ENCODE measurements at regions not wholly inside any gene's neighbourhood (a gene's known extent, or its start where the extent isn't known, plus 50 kb on each side); places are given as distances from the start of the nearest gene placed in this dataset.

DNA sequence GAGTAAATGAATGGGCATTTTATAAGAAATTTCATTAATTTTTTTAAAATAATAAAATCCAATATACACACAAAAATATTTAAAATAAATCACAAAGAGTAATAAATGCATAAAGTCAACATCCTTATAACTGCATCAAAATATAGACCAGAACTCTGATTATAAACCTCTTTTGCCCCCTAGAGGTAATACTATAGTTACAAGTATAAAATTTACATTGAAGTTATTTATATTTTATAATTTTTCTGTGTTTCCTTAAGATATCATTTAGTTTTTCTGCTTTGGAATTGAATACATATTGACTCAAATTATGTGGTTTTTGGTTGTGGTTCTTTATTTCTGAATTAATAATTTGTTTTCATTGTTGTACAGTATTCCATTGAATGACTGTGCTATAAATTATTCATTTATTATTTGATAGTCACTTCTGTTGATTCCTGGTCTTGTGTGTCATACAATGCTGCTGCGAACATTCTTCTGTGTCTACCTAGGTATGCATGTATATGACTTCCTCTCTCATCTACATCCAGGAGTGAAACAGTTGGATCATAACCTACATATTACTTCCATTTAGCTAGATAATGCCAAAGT, 673.6 kb downstream of the IPMK start:
- H3K79me2 ChIP-seq (replicated peaks; ENCODE audit: insufficient read depth): no peaks in the 10 kb centered on the region
- Mint-ChIP-seq H3K4me3 (no peak overlapping the region), H3K27ac (no peak overlapping the region), H3K4me1 (no peaks in the 10 kb centered on the region), H3K27me3 (ENCODE audit: insufficient read depth, low read depth, poor library complexity) (no peaks in the 10 kb centered on the region), H3K36me3 (ENCODE audit: low read depth) (no peaks in the 10 kb centered on the region), H3K9me3 (no peaks in the 10 kb centered on the region)
- H3K9me2 ChIP-seq (ENCODE audit: insufficient read depth): no peaks in the 10 kb centered on the region
- no peak overlapping the region for H3K4me2 ChIP-seq
- no peak overlapping the region for H2AFZ ChIP-seq
- DNase-seq (ENCODE audit: low spot score) (no peak), ATAC-seq (no peak)
- H4K20me1 ChIP-seq (replicated peaks; ENCODE audit: insufficient read depth): no peaks in the 10 kb centered on the region
- no peaks in the 10 kb centered on the region for H3F3A ChIP-seq (replicated peaks; ENCODE audit: low read depth)
- no peak for TF ChIP-seq CREB1 (CRISPR knock-in tag; IDR thresholded peaks at IDR 0.05; ENCODE audit: low read depth)
- TF ChIP-seq ETS1 (IDR thresholded peaks at IDR 0.05): no peak
- TF ChIP-seq REST (IDR thresholded peaks at IDR 0.05; ENCODE audit: unreplicated experiment): no peak
- no peak for TF ChIP-seq JUNB (IDR thresholded peaks at IDR 0.05; ENCODE audit: unreplicated experiment)
- TF ChIP-seq NANOG (IDR thresholded peaks at IDR 0.05; ENCODE audit: borderline replicate concordance): no peak
- TF ChIP-seq STAT1 (IDR thresholded peaks at IDR 0.05; ENCODE audit: unreplicated experiment): no peak
- TF ChIP-seq POLR2AphosphoS5 (IDR thresholded peaks at IDR 0.05; ENCODE audit: low read depth): no peak
- TF ChIP-seq ZNF331 (CRISPR knock-in tag; IDR thresholded peaks at IDR 0.05; ENCODE audit: low read depth): no peak
- TF ChIP-seq ZNF114 (CRISPR knock-in tag; IDR thresholded peaks at IDR 0.05): no peak
- no peak for TF ChIP-seq EZH2 (IDR thresholded peaks at IDR 0.05; ENCODE audit: low read depth, unreplicated experiment)
- no peak for TF ChIP-seq EZH2phosphoT487 (IDR thresholded peaks at IDR 0.05; ENCODE audit: unreplicated experiment)
- no peaks in the 10 kb centered on the region for H3K36me3 ChIP-seq (ENCODE audit: insufficient read depth)
- H3K4me3 ChIP-seq: no peak overlapping the region
- H3K4me1 ChIP-seq (ENCODE audit: insufficient read depth): no peaks in the 10 kb centered on the region
- no peak overlapping the region for H3K27ac ChIP-seq (ENCODE audit: low read depth)
- no peaks in the 10 kb centered on the region for H3K27me3 ChIP-seq (ENCODE audit: insufficient read depth)

- Histone ChIP-seq H2AFZ (peak overlapping the region; percentile 47; the same call in 1 of the 2 replicates), H3K27me3 (ENCODE audit: insufficient read depth) (no peaks in the 10 kb centered on the region), H3K4me2 (no peak overlapping the region), H3F3A (replicated peaks; ENCODE audit: low read depth) (no peaks in the 10 kb centered on the region), H3K79me2 (replicated peaks; ENCODE audit: insufficient read depth) (no peaks in the 10 kb centered on the region), H3K4me1 (ENCODE audit: insufficient read depth) (no peaks in the 10 kb centered on the region), H3K27ac (ENCODE audit: low read depth) (no peak overlapping the region), H3K36me3 (ENCODE audit: insufficient read depth) (no peaks in the 10 kb centered on the region), H3K9me2 (ENCODE audit: insufficient read depth) (no peaks in the 10 kb centered on the region), H3K4me3 (no peak overlapping the region), H4K20me1 (replicated peaks; ENCODE audit: insufficient read depth) (no peaks in the 10 kb centered on the region)
- Mint-ChIP-seq H3K4me1 (no peaks in the 10 kb centered on the region), H3K27me3 (ENCODE audit: insufficient read depth, low read depth, poor library complexity) (peaks cover under 1% of the 10 kb centered on the region), H3K4me3 (no peak overlapping the region), H3K27ac (no peak overlapping the region), H3K36me3 (ENCODE audit: low read depth) (peaks cover 30% of the 10 kb centered on the region), H3K9me3 (peaks cover 42% of the 10 kb centered on the region)
- DNase-seq (ENCODE audit: low spot score) (peak; percentile 86), ATAC-seq (peak; percentile 98)
- TF ChIP-seq REST (IDR thresholded peaks at IDR 0.05; ENCODE audit: unreplicated experiment) (no peak), JUNB (IDR thresholded peaks at IDR 0.05; ENCODE audit: unreplicated experiment) (no peak), NANOG (IDR thresholded peaks at IDR 0.05; ENCODE audit: borderline replicate concordance) (no peak), CTCF (conservative IDR thresholded peaks at IDR 0.05; ENCODE audit: low read depth in 2 of 2) (peak; percentile 71 to 93), POLR2AphosphoS5 (IDR thresholded peaks at IDR 0.05; ENCODE audit: low read depth) (no peak)
Observed at GRCh38 chr10:57579926-57580325, 687.8 kb downstream of the IPMK start.
